GM18867 (cell line): ENCODE measurements at regions not wholly inside any gene's neighbourhood (a gene's known extent, or its start where the extent isn't known, plus 50 kb on each side); places are given as distances from the start of the nearest gene placed in this dataset.

ENCODE experiments used
- ATAC-seq: cut with Tn5 transposase; IDR thresholded peaks from one replicate; pipeline ENCODE4 v1.9.1; 2021; ENCODE audit warnings: mild to moderate bottlenecking, moderate library complexity; ENCODE audit not compliant: unreplicated experiment

GRCh38 chrX:134172588-134173259 is 64.3 kb upstream of the CCDC160 start:
- peak; percentile 58 for ATAC-seq

GRCh38 chrX:134173541-134174272 is 63.3 kb upstream of the CCDC160 start:
- no peak for ATAC-seq

- no peak for ATAC-seq
Measured at GRCh38 chrX:134174273-134174660, 62.7 kb upstream of the CCDC160 start.

GRCh38 chrX:134174859-134175258 is 62.1 kb upstream of the CCDC160 start:
- no peak for ATAC-seq

- ATAC-seq: no peak
Measured at GRCh38 chrX:134177527-134177926, 59.5 kb upstream of the CCDC160 start.

- no peak for ATAC-seq
Measured at GRCh38 chrX:134180601-134181274, 56.2 kb upstream of the CCDC160 start.

- no peak for ATAC-seq
Measured at GRCh38 chrX:134181275-134181660, 55.7 kb upstream of the CCDC160 start.

GRCh38 chrX:134183665-134184064 is 53.3 kb upstream of the CCDC160 start:
- no peak for ATAC-seq

- ATAC-seq: no peak
Measured at GRCh38 chrX:134184936-134185335, 52.0 kb upstream of the CCDC160 start.

- ATAC-seq: peak; percentile 84
Measured at GRCh38 chrX:134186362-134187121, 50.4 kb upstream of the CCDC160 start.
